ENCODE measurements at regions not wholly inside any gene's neighbourhood (a gene's known extent, or its start where the extent isn't known, plus 50 kb on each side); places are given as distances from the start of the nearest gene placed in this dataset.

DNA sequence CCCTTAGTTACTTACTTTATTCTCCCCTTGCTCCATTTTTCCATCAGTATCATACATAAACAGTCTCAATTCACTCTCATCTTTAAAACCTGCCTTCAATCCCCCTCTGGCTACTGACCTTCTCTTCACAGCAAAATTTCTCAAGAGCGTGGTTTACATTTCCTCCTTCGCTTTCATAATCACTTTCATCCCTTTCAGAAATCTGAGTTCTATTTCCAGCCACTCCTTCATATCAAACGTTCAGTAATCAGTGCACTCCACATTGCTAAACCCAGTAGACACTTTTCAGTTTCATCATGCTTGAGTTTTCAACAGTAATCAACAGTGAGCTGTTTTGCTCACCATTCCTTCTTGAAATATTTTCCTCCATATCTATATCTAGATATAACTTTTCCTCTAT lies 176.7 kb upstream of the HSF2 start:
- H3K27me3 ChIP-seq (ENCODE audit: insufficient read depth, poor library complexity, severe bottlenecking) = no peaks in the 10 kb centered on the region
- no peak for DNase-seq (ENCODE audit: low read depth in 1 of 2, low spot score in 1 of 2)
- TF ChIP-seq GABPA (IDR thresholded peaks at IDR 0.05; ENCODE audit: low read depth) (no peak), SPI1 (IDR thresholded peaks at IDR 0.05; ENCODE audit: borderline replicate concordance, low read depth) (no peak), POLR2AphosphoS5 (IDR thresholded peaks at IDR 0.05; ENCODE audit: low read depth) (no peak), REST (IDR thresholded peaks at IDR 0.05; ENCODE audit: insufficient replicate concordance, low read depth) (no peak), CTCF (IDR thresholded peaks at IDR 0.05; ENCODE audit: insufficient read depth, low read length) (no peak)
- no peak overlapping the region for H3K27ac ChIP-seq (replicated peaks)
- H3K4me3 ChIP-seq (replicated peaks; ENCODE audit: insufficient read depth, low read length) = no peak overlapping the region

GRCh38 chr6:122223251-122223650 lies 176.2 kb upstream of the HSF2 start:
- Histone ChIP-seq H3K4me3 (replicated peaks; ENCODE audit: insufficient read depth, low read length) (no peak overlapping the region), H3K27ac (replicated peaks) (no peak overlapping the region), H3K27me3 (ENCODE audit: insufficient read depth, poor library complexity, severe bottlenecking) (no peaks in the 10 kb centered on the region)
- no peak for DNase-seq (ENCODE audit: low read depth in 1 of 2, low spot score in 1 of 2)
- no peak for TF ChIP-seq SPI1 (IDR thresholded peaks at IDR 0.05; ENCODE audit: borderline replicate concordance, low read depth)
- TF ChIP-seq REST (IDR thresholded peaks at IDR 0.05; ENCODE audit: insufficient replicate concordance, low read depth) = no peak
- TF ChIP-seq GABPA (IDR thresholded peaks at IDR 0.05; ENCODE audit: low read depth) = no peak
- TF ChIP-seq POLR2AphosphoS5 (IDR thresholded peaks at IDR 0.05; ENCODE audit: low read depth) = no peak
- TF ChIP-seq CTCF (IDR thresholded peaks at IDR 0.05; ENCODE audit: insufficient read depth, low read length) = no peak

DNA sequence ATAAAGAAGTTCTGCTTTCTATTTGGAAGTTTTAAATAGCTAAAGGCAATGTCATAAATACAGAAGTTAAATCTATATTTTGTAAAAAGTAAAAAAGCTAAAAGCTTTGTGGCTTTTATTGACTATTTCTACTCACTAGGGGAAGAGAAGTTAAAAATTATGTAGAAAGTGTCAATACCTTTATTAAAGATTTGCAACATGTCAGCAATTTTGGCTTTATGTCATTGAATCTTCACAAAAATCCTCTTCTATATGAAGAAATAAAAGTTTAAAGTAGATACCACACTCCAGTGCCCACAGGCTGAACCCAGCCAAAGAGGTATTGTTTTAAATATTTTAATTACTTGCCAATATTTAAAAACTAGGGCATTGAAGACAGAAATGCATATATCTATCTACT lies 160.6 kb upstream of the HSF2 start:
- no peak for DNase-seq (ENCODE audit: low read depth in 1 of 2, low spot score in 1 of 2)
- TF ChIP-seq POLR2AphosphoS5 (IDR thresholded peaks at IDR 0.05; ENCODE audit: low read depth) = no peak
- TF ChIP-seq REST (IDR thresholded peaks at IDR 0.05; ENCODE audit: insufficient replicate concordance, low read depth) = no peak
- no peak for TF ChIP-seq CTCF (IDR thresholded peaks at IDR 0.05; ENCODE audit: insufficient read depth, low read length)
- TF ChIP-seq GABPA (IDR thresholded peaks at IDR 0.05; ENCODE audit: low read depth) = no peak
- TF ChIP-seq SPI1 (IDR thresholded peaks at IDR 0.05; ENCODE audit: borderline replicate concordance, low read depth) = no peak
- Histone ChIP-seq H3K27me3 (ENCODE audit: insufficient read depth, poor library complexity, severe bottlenecking) (no peaks in the 10 kb centered on the region), H3K4me3 (replicated peaks; ENCODE audit: insufficient read depth, low read length) (no peak overlapping the region), H3K27ac (replicated peaks) (no peak overlapping the region)
